HepG2 (cell line): ENCODE measurements at regions not wholly inside any gene's neighbourhood (a gene's known extent, or its start where the extent isn't known, plus 50 kb on each side); places are given as distances from the start of the nearest gene placed in this dataset.

Experiments
- BRD4 ChIP-seq: sonication (generic); formaldehyde crosslinking; IDR thresholded peaks from 2 replicates; pipeline ENCODE4 v1.4.0; 2020; ENCODE audit warnings: missing genetic modification reagents
- CTCF ChIP-seq: sonication (generic); formaldehyde crosslinking; IDR thresholded peaks from 2 replicates; pipeline ENCODE4 v1.5.0; 2020; ENCODE audit warnings: mild to moderate bottlenecking, missing genetic modification reagents, moderate library complexity
- GABPA ChIP-seq, 2 experiments: IDR thresholded peaks; 2 replicates each; pipeline ENCODE4 v1.6.1; 2011 to 2016; ENCODE audit warnings: low read depth in 2 of 2, low read length in 1 of 2, missing biosample characterization in 1 of 2, missing genetic modification characterization in 1 of 2
- JUNB ChIP-seq: sonication (generic); formaldehyde crosslinking; IDR thresholded peaks from 2 replicates; pipeline ENCODE4 v1.8.0; 2022; ENCODE audit warnings: missing genetic modification reagents, mild to moderate bottlenecking, borderline replicate concordance
- MED13 ChIP-seq: sonication (generic); formaldehyde crosslinking; IDR thresholded peaks from 2 replicates; pipeline ENCODE4 v1.5.0; 2020; ENCODE audit warnings: missing genetic modification reagents
- PHF8 ChIP-seq: sonication (generic); formaldehyde crosslinking; IDR thresholded peaks from 2 replicates; pipeline ENCODE4 v1.5.0; 2020; ENCODE audit warnings: missing genetic modification reagents
- POLR2AphosphoS2 ChIP-seq: IDR thresholded peaks from 2 replicates; pipeline ENCODE4 v1.6.1; 2011; ENCODE audit warnings: low read depth, low read length, improper control_type of control experiment
- REXO4 ChIP-seq: sonication (generic); formaldehyde crosslinking; IDR thresholded peaks from 2 replicates; pipeline ENCODE4 v1.8.0; 2022; ENCODE audit warnings: missing genetic modification reagents, mild to moderate bottlenecking, borderline replicate concordance
- RFX5 ChIP-seq: IDR thresholded peaks from 2 replicates; pipeline ENCODE4 v1.6.1; 2011; ENCODE audit warnings: low read depth, low read length, improper control_type of control experiment
- SIN3A ChIP-seq: IDR thresholded peaks from 2 replicates; pipeline ENCODE4 v1.6.1; 2011; ENCODE audit warnings: low read depth, mild to moderate bottlenecking, control low read depth, low read length, borderline replicate concordance
- SMAD3 ChIP-seq: sonication (generic); formaldehyde crosslinking; IDR thresholded peaks from 2 replicates; pipeline ENCODE4 v1.4.0; 2020; ENCODE audit warnings: missing genetic modification reagents
- SUZ12 ChIP-seq: fragments of 150-350 bp; IDR thresholded peaks from 2 replicates; pipeline ENCODE4 v1.6.1; 2014; ENCODE audit warnings: low read depth, low read length
- ZNF207 ChIP-seq: fragments of 450-650 bp; IDR thresholded peaks from 2 replicates; pipeline ENCODE4 v1.6.1; 2016; ENCODE audit warnings: antibody characterized with exemption, borderline replicate concordance
- TF ChIP-seq, protein P1 (sequence below): sonication (generic); formaldehyde crosslinking; conservative IDR thresholded peaks from 2 replicates; pipeline ENCODE4 v1.8.1; 2023; ENCODE audit warnings: missing genetic modification reagents

- TF ChIP-seq GABPA (IDR thresholded peaks at IDR 0.05; ENCODE audit: low read depth, low read length) (no peak), GABPA (CRISPR knock-in tag; IDR thresholded peaks at IDR 0.05; ENCODE audit: low read depth) (no peak), CTCF (CRISPR knock-in tag) (no peak), JUNB (CRISPR knock-in tag) (no peak), PHF8 (CRISPR knock-in tag) (no peak), MED13 (no peak), RFX5 (no peak), SMAD3 (CRISPR knock-in tag) (no peak), SIN3A (no peak), REXO4 (CRISPR knock-in tag) (no peak), POLR2AphosphoS2 (no peak), BRD4 (CRISPR knock-in tag) (no peak), SUZ12 (no peak), ZNF207 (no peak)
- TF ChIP-seq, protein P1, sequence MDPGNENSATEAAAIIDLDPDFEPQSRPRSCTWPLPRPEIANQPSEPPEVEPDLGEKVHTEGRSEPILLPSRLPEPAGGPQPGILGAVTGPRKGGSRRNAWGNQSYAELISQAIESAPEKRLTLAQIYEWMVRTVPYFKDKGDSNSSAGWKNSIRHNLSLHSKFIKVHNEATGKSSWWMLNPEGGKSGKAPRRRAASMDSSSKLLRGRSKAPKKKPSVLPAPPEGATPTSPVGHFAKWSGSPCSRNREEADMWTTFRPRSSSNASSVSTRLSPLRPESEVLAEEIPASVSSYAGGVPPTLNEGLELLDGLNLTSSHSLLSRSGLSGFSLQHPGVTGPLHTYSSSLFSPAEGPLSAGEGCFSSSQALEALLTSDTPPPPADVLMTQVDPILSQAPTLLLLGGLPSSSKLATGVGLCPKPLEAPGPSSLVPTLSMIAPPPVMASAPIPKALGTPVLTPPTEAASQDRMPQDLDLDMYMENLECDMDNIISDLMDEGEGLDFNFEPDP, result no peak
Observed at GRCh38 chrX:149370097-149370496, 135.0 kb downstream of the IDS start.
